GM19240 (cell line): ENCODE measurements at regions not wholly inside any gene's neighbourhood (a gene's known extent, or its start where the extent isn't known, plus 50 kb on each side); places are given as distances from the start of the nearest gene placed in this dataset.

ENCODE experiments used
- DNase-seq: peaks from one replicate; pipeline ENCODE4 v3.0.0; 2011; ENCODE audit warnings: low spot score; ENCODE audit not compliant: insufficient read length

- DNase-seq: no peak
These were observed 975.2 kb upstream of the GHITM start for GRCh38 chr10:83164156-83164555.

- DNase-seq: no peak
These were observed 974.0 kb upstream of the GHITM start for GRCh38 chr10:83165265-83165664.

GRCh38 chr10:83166344-83166743 lies 973.0 kb upstream of the GHITM start:
- no peak for DNase-seq

GRCh38 chr10:83167081-83167480 lies 972.2 kb upstream of the GHITM start:
- DNase-seq: no peak

- DNase-seq: no peak
These were observed 962.4 kb upstream of the GHITM start for GRCh38 chr10:83176901-83177300.

- DNase-seq: no peak
These were observed 960.8 kb upstream of the GHITM start for GRCh38 chr10:83178526-83178925.

- DNase-seq: no peak
These were observed 959.9 kb upstream of the GHITM start for GRCh38 chr10:83179371-83179770.

- no peak for DNase-seq
These were observed 957.2 kb upstream of the GHITM start for GRCh38 chr10:83182076-83182475.

- no peak for DNase-seq
These were observed 954.7 kb upstream of the GHITM start for GRCh38 chr10:83184641-83185040.

- no peak for DNase-seq
These were observed 948.7 kb upstream of the GHITM start for GRCh38 chr10:83190614-83191013.

- DNase-seq: no peak
These were observed 946.3 kb upstream of the GHITM start for GRCh38 chr10:83193026-83193425.

- DNase-seq: no peak
These were observed 944.3 kb upstream of the GHITM start for GRCh38 chr10:83195021-83195420.

- no peak for DNase-seq
These were observed 939.9 kb upstream of the GHITM start for GRCh38 chr10:83199374-83199773.

GRCh38 chr10:83205861-83206260 lies 933.4 kb upstream of the GHITM start:
- DNase-seq: no peak

- DNase-seq: no peak
These were observed 926.5 kb upstream of the GHITM start for GRCh38 chr10:83212632-83213334.

GRCh38 chr10:83214136-83214535 lies 925.2 kb upstream of the GHITM start:
- no peak for DNase-seq

- no peak for DNase-seq
These were observed 921.1 kb upstream of the GHITM start for GRCh38 chr10:83218205-83218604.

GRCh38 chr10:83222300-83222699 lies 917.0 kb upstream of the GHITM start:
- no peak for DNase-seq

- DNase-seq: no peak
These were observed 916.2 kb upstream of the GHITM start for GRCh38 chr10:83222832-83223742.

GRCh38 chr10:83225781-83226180 lies 913.5 kb upstream of the GHITM start:
- no peak for DNase-seq

GRCh38 chr10:83229991-83230390 lies 909.3 kb upstream of the GHITM start:
- no peak for DNase-seq

- no peak for DNase-seq
These were observed 905.6 kb upstream of the GHITM start for GRCh38 chr10:83233691-83234090.
